ENCODE measurements at regions not wholly inside any gene's neighbourhood (a gene's known extent, or its start where the extent isn't known, plus 50 kb on each side); places are given as distances from the start of the nearest gene placed in this dataset.

GRCh38 chr1:117691942-117692341 is 86.1 kb downstream of the TENT5C start:
- TF ChIP-seq, protein P1, sequence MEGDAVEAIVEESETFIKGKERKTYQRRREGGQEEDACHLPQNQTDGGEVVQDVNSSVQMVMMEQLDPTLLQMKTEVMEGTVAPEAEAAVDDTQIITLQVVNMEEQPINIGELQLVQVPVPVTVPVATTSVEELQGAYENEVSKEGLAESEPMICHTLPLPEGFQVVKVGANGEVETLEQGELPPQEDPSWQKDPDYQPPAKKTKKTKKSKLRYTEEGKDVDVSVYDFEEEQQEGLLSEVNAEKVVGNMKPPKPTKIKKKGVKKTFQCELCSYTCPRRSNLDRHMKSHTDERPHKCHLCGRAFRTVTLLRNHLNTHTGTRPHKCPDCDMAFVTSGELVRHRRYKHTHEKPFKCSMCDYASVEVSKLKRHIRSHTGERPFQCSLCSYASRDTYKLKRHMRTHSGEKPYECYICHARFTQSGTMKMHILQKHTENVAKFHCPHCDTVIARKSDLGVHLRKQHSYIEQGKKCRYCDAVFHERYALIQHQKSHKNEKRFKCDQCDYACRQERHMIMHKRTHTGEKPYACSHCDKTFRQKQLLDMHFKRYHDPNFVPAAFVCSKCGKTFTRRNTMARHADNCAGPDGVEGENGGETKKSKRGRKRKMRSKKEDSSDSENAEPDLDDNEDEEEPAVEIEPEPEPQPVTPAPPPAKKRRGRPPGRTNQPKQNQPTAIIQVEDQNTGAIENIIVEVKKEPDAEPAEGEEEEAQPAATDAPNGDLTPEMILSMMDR (conservative IDR thresholded peaks at IDR 0.05): no peak
- TF ChIP-seq EZH2 (IDR thresholded peaks at IDR 0.05; ENCODE audit: low read depth): no peak

Data from PC-9 (cell line).